AG09319 (cell line): ENCODE measurements at regions not wholly inside any gene's neighbourhood (a gene's known extent, or its start where the extent isn't known, plus 50 kb on each side); places are given as distances from the start of the nearest gene placed in this dataset.

Experiments used
- DNase-seq: peaks from one replicate; pipeline ENCODE4 v3.0.0-alpha.2; 2010; ENCODE audit warnings: low read depth; ENCODE audit errors: extremely low read depth
- TF ChIP-seq, protein P1 (sequence below): IDR thresholded peaks from 2 replicates; pipeline ENCODE4 v1.5.1; 2011; ENCODE audit warnings: low read depth, mild to moderate bottlenecking, inconsistent platforms, low read length, moderate library complexity

DNA sequence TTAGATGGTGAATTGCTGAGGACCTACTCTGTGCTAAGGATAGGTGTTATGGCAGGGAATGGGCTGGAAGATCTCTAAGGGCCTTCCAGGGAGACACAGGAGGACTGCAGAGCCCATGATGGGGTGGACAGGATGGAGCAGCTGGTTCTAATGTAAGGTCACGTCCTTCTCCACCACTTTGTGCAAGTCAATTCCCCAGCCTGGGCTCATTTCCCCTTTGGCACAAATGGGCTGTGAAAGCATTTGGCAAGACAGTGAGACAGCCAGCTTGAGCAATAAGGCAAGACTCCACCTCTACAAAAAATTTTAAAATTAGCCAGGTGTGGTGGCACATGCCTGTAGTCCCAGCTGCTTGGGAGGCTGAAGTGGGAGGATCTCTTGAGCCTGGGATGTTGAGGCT, 81.4 kb upstream of the THY1 start:
- TF ChIP-seq, protein P1, sequence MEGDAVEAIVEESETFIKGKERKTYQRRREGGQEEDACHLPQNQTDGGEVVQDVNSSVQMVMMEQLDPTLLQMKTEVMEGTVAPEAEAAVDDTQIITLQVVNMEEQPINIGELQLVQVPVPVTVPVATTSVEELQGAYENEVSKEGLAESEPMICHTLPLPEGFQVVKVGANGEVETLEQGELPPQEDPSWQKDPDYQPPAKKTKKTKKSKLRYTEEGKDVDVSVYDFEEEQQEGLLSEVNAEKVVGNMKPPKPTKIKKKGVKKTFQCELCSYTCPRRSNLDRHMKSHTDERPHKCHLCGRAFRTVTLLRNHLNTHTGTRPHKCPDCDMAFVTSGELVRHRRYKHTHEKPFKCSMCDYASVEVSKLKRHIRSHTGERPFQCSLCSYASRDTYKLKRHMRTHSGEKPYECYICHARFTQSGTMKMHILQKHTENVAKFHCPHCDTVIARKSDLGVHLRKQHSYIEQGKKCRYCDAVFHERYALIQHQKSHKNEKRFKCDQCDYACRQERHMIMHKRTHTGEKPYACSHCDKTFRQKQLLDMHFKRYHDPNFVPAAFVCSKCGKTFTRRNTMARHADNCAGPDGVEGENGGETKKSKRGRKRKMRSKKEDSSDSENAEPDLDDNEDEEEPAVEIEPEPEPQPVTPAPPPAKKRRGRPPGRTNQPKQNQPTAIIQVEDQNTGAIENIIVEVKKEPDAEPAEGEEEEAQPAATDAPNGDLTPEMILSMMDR = no peak
- DNase-seq = no peak

DNA sequence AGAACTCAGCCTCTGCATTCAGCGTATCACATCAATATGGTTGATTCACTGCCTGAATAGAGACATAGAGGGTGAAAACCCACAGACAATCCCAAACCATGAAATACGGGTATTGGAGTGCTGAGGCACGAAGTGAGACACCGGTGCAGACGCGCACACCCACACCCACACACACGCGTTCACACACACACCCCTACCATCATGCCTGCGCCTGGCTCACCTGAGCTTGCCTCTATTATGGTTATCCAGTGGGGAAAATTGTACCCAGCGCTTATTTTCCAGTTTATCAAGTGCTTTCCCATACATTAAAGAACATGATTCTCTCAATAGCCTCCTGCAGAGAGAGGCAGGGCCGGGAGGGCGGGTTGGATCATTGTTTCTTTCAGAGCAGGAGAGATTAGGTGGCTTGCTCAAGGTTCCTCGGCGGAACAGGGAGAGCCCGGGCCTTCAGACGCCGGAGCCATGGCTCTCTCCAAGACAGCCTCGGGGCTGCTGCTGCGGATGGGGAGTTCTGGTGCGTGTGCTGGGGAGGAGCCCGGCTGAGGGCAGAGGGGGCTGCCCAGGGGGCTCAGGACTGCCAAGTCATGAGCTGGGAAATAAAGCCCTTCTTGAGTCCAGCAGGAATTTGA, 78.9 kb upstream of the THY1 start:
- DNase-seq = no peak
- TF ChIP-seq, protein P1 = no peak

DNA sequence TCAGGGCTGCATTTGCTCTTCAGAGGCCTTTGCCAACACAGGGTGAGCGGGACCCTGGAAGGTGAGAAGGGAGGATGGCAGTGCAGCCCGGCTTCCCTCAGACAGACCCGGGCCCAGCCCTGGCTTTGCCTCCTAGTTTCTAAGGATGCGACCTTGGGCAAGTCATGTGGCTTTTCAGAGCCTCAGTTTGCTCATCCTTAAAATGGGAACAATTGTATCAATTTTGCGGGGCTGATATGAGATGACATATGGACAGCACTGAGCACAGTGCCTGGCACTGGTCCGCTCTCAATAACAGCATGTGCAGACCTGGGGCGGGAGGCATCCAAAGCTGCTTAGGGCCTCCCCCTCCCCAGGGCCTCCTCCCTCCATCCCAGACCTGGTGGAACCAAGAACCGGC, 74.7 kb upstream of the THY1 start:
- TF ChIP-seq, protein P1 = no peak
- no peak for DNase-seq

DNA sequence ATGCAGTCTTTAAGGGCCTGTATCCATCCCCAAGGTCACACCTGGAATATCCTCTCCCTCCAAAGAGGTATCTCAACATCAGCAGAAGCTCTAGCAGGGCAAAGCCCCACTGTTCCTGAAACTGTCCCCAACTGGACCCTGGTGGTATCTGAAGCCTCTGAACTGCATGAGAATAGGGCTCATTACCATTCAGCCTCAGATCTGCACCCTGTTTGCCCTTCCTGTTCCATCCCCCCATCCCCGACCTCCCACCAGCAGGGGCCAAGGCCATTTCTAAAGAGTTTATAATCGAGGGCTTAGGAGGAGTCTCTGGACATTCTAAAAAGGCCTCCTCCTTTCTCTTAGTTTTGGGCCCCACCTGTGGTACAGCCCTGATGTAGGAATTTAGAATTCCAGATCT, 74.0 kb upstream of the THY1 start:
- no peak for DNase-seq
- TF ChIP-seq, protein P1 = no peak

DNA sequence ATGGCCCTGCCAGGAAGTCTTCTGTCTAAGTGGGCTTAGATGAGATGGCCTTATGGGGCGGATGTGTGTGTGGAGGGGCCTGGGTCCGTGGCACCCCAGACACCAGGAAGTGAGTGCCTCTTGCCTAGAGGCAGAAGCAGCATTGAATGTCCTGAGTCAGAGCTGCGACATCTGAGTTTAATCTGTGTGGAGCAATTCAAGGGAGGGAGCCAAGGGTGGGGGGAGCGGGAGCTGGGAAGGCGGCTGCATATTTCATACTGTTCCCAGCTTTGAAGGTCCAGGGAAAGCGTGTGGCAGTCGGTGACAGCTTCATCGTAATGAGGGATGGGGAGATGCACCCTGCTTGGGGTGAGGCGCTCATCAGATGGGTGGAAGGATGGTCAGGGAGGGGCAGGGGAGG, 73.5 kb upstream of the THY1 start:
- TF ChIP-seq, protein P1 = no peak
- no peak for DNase-seq

DNA sequence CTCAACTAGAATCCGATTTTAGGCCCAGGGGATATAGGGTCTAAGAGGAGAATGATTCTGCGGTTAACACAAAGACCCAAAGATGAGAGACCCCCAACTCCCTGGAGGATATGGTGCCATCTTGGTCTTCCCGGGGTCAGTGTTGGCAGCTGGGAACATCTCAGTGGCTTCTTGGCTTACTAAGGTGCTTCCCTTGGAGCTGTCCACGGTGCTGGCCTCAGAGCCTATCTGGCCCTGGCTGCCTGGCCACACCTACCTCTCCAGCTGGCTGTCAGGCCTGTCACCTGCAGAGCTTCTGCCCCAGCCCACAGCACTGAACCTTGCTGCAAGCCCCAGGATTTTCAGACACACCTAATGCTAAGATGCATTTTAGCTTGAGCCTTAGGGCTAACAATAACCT, 70.7 kb upstream of the THY1 start:
- TF ChIP-seq, protein P1 = no peak
- DNase-seq = no peak

DNA sequence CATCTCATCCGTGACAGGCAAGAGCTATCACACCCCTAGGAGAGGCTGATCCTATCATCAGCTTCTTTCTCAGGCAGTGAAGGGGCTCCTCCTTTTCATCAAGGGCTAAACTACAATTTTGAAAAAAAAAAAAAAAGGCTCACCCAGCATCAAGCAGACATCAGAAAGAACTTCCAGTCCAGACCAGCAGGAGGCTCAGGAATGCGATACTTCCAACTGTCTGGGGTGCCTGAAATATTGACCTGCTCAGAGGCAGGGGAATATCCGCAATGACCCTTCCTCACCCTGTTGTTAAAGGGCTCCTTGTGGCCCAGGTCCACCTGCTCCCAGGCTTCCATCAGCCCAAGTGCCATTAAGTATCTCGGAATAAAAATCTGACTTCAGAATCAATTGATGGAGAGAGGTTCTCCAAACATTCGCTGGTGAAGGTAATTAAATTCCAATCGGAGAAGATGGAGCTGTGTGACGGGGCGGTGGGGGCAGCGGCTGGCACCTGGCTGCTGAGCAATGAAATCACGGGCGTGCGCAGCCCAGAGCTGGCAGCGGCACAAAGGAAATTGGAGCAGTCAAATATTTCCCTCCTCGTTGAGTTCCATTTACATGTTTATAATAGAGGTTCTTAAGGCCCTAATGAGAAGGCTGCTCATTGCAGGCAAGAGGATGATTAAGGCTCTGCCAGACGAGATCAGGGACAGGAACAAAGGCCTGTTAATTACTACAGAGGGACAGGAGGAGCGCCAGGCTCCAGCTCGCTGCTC, 69.0 kb upstream of the THY1 start:
- TF ChIP-seq, protein P1 = peak; percentile 44
- no peak for DNase-seq
